Thymus (tissue), 11 donors: ENCODE measurements at regions not wholly inside any gene's neighbourhood (a gene's known extent, or its start where the extent isn't known, plus 50 kb on each side); places are given as distances from the start of the nearest gene placed in this dataset.
"Not testable (repeated sequence)": the region's sequence is repeated elsewhere in the genome, so short reads cannot be mapped to it uniquely, and the experiment has no call there.

Experiments
- DNase-seq, 9 donors: peaks; one replicate each; pipeline ENCODE4 v3.0.0-alpha.2; 2013; ENCODE audit warnings: low spot score in 9 of 9, low read depth in 6 of 9, missing footprints in 1 of 9
- H3K27ac ChIP-seq, 2 donors: one replicate each; pipeline ENCODE4 v1.5.1; 2013; ENCODE audit warnings: control low read depth in 1 of 2, low read depth in 1 of 2, low read length in 1 of 2, mild to moderate bottlenecking in 1 of 2, moderate library complexity in 1 of 2
- H3K27me3 ChIP-seq, 2 donors: one replicate each; pipeline ENCODE4 v1.5.1; 2013; ENCODE audit warnings: low read length in 1 of 2; ENCODE audit not compliant: control insufficient read depth in 2 of 2, insufficient read depth in 1 of 2
- H3K36me3 ChIP-seq, 2 donors: one replicate each; pipeline ENCODE4 v1.5.1; 2013; ENCODE audit warnings: low read length in 1 of 2, mild to moderate bottlenecking in 1 of 2, moderate library complexity in 1 of 2; ENCODE audit not compliant: control insufficient read depth in 2 of 2, insufficient read depth in 2 of 2
- H3K4me1 ChIP-seq, 2 donors: one replicate each; pipeline ENCODE4 v1.5.1; 2013; ENCODE audit warnings: low read length in 2 of 2; ENCODE audit not compliant: control insufficient read depth in 2 of 2, insufficient read depth in 2 of 2
- H3K4me3 ChIP-seq, 2 donors: one replicate each; pipeline ENCODE4 v1.5.1; 2013; ENCODE audit warnings: low read length in 2 of 2, control low read depth in 1 of 2, mild to moderate bottlenecking in 1 of 2
- H3K9me3 ChIP-seq, 2 donors: one replicate each; pipeline ENCODE4 v1.5.1; 2013; ENCODE audit warnings: low read length in 1 of 2, mild to moderate bottlenecking in 1 of 2; ENCODE audit not compliant: control insufficient read depth in 2 of 2, insufficient read depth in 1 of 2
- WGBS: extraction: QIAGEN DNeasy Blood & Tissue Kit; methylation state at CpG from one replicate; pipeline ENCODE4 v1.1.7; 2013; 5-methylcytosine and 5-hydroxymethylcytosine counted together
- donor health status: healthy.

DNA sequence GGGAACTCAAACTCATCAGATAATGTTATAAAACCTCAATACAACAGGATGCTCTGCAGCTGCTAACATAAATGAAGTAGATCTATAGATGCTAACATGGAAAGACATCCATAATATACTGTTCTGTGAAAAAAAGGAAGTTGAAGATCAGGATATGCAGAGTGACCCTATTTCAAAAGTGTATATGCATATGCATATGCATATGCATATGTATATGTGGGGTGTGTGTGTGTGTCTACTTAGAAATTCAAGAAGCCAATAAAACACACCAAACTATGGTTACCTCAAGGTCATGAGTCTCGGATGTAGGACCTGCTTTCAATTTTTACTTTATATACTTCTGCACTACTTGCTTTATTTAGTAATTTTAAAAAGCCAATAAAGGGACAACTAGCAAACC, 125.6 kb downstream of the ABHD5 start:
- Histone ChIP-seq H3K4me1 (no peaks in the 10 kb centered on the region), H3K27me3 (peaks cover 0 to 3% of the 10 kb centered on the region in 2 donors), H3K4me3 (no peak overlapping the region), H3K27ac (no peak overlapping the region), H3K36me3 (no peaks in the 10 kb centered on the region), H3K9me3 (no peaks in the 10 kb centered on the region)
- WGBS: 95% methylated on average over 1 of the region's 1 CpG
- DNase-seq: no peak

DNA sequence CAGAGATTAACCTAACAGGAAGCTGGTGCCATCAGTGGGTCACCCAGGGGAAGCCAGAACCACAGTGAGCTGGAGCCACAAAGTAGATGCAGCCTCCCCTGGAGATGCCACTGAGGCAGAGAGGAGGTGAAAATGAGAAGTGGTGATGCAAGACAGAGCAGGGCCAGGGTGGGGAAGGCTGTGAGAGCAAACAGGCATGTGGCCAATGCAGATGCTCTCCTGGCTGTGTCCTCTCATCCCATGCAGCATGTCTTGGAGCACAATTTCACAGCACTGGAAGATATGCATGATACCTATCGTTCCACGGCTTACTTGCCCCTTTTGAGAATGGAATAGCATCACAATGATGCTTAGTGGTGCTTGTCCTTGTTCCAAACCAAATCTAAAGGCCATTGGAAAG, 126.3 kb downstream of the ABHD5 start:
- 97% methylated on average over 2 of the region's 2 CpGs for WGBS

DNA sequence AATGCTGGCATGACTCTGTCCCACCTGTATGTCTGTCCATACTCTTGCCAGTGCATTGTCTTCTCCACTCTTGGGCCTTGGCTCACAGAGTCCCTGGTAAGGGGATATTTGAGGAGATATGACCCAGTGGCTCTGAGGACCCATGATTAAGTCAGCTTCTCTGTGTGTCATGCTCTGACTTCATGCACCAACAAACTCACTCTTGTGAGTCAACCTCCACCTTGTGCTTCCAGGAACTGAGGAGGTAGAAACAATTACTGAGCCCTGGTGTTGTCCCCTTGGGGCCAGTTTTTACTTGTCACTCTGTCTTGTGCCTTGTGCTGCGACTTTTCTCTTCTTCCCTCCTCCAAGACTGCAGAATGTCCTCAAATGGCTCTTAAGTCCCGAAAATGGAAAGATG, 127.1 kb downstream of the ABHD5 start:
- H3K36me3 ChIP-seq: no peaks in the 10 kb centered on the region
- peaks cover 0 to 3% of the 10 kb centered on the region in 2 donors for H3K27me3 ChIP-seq
- no peak overlapping the region for H3K27ac ChIP-seq
- no peak overlapping the region for H3K4me3 ChIP-seq
- H3K9me3 ChIP-seq: no peaks in the 10 kb centered on the region
- no peak for DNase-seq
- WGBS: 95% methylated on average over 2 of the region's 2 CpGs
- H3K4me1 ChIP-seq: no peaks in the 10 kb centered on the region

More for the DNA sequence above, 126.3 kb downstream of the ABHD5 start:
- no peak overlapping the region for H3K4me3 ChIP-seq
- DNase-seq: no peak
- no peaks in the 10 kb centered on the region for H3K9me3 ChIP-seq
- H3K27ac ChIP-seq: no peak overlapping the region
- peaks cover 0 to 3% of the 10 kb centered on the region in 2 donors for H3K27me3 ChIP-seq
- H3K36me3 ChIP-seq: no peaks in the 10 kb centered on the region
- no peaks in the 10 kb centered on the region for H3K4me1 ChIP-seq

DNA sequence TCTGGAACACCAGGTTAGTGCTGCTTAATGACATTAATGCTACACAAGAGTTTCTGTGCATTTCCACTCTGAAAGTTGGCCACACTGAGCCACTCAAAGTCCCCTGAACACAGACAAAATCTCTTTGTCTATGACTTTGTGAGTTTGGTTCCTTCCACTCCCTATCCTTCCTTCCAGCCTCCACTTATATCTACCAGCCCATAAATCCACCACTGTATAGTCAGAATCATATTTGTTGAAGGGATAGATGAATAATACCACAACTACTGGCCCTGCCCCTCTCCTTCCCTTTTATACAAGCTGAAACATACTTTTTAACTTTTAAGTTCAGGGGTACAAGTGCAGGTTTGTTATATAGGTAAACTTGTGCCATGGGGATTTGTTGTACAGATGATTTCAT, 127.5 kb downstream of the ABHD5 start:
- Histone ChIP-seq H3K4me3 (no peak overlapping the region), H3K36me3 (no peaks in the 10 kb centered on the region), H3K27ac (no peak overlapping the region), H3K9me3 (no peaks in the 10 kb centered on the region), H3K4me1 (no peaks in the 10 kb centered on the region), H3K27me3 (peaks cover 0 to 3% of the 10 kb centered on the region in 2 donors)
- no peak for DNase-seq

DNA sequence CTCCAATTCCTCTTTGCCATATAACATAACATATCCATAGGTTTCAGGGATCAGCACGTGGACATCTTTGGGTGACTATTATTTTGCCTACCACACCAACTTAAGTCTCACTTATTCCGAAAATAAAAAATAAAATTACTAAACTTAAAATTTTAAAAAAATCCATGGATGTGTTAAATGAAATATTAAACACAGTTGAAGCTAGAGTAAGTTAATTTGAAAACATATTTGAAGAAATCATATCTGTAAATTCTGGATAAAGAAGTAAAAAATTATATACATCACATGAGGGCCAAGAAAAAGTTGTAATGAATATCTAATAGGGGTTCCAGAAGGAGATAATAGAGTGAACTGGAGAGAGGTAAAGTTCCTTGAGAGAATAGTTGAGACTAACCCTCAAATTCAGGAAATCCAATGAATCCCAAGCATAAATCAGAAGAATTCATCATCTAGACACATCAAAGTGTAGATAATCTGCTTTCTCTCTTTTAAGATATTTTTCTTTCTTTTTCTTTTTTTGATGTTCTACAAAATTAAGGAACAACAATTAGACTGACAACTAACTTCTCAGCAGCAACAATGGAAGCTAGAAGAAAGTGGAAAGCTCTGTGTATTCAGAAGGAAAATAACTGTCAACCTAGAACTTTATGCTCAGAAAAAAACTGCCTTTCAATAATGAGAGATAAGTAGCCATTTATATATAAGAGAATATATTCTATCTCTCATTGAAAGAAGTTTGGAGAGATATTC, 147.4 kb downstream of the ABHD5 start:
- Histone ChIP-seq H3K27ac (no peak overlapping the region), H3K36me3 (no peaks in the 10 kb centered on the region), H3K27me3 (no peaks in the 10 kb centered on the region), H3K9me3 (peaks cover 0 to 3% of the 10 kb centered on the region in 2 donors), H3K4me1 (peaks cover 0 to 14% of the 10 kb centered on the region in 2 donors), H3K4me3 (no peak overlapping the region)
- WGBS: 41% methylated on average over 2 of the region's 2 CpGs
- no peak for DNase-seq

DNA sequence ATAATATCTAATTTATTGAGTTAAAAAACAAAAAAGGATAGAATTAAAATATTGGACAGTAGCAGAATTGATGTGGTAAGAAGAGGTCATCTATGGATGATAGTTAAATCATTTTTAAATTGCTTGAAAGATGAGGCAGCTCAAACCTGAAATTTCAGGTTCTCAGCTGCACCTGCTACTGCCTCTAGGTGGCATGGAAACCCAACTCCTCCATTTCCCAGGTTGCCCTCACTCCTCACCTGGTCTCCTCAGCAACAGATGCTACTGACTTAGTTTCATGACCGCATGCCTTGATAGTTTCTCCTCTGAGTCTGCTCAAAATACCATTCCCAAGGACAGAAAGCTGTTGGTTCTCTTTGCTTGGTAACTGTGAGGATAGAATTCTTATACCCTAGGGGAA, 148.1 kb downstream of the ABHD5 start:
- Histone ChIP-seq H3K4me1 (peaks cover 0 to 10% of the 10 kb centered on the region in 2 donors), H3K27ac (no peak overlapping the region), H3K36me3 (no peaks in the 10 kb centered on the region), H3K27me3 (no peaks in the 10 kb centered on the region), H3K4me3 (no peak overlapping the region), H3K9me3 (peaks cover 0 to 3% of the 10 kb centered on the region in 2 donors)
- DNase-seq: no peak
- 100% methylated on average over 1 of the region's 1 CpG for WGBS

DNA sequence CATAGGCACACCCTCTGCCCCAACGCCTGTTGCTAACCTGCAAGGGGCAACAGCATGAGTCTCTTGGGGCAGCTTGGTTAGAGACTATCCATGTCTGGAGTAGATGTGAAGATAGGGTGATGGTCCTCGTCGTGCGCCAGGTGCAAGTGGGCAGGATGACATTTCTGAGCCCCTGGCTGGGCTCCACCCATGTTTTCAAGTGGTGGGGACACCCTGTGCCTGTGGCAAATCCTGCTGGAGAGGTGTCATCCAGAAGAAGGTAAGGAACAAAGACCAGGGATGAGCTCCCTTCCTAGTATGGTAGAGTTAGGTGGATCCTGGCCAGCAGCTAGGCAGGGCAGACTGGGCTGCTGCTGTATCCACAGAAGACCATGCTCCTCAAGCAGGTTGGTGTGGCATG, 152.6 kb downstream of the ABHD5 start:
- WGBS: over 99% methylated on average over 4 of the region's 4 CpGs
- Histone ChIP-seq H3K27ac (no peak overlapping the region), H3K36me3 (no peaks in the 10 kb centered on the region), H3K4me1 (no peaks in the 10 kb centered on the region), H3K27me3 (no peaks in the 10 kb centered on the region), H3K4me3 (no peak overlapping the region), H3K9me3 (peaks cover 0 to 3% of the 10 kb centered on the region in 2 donors)
- DNase-seq: no peak

DNA sequence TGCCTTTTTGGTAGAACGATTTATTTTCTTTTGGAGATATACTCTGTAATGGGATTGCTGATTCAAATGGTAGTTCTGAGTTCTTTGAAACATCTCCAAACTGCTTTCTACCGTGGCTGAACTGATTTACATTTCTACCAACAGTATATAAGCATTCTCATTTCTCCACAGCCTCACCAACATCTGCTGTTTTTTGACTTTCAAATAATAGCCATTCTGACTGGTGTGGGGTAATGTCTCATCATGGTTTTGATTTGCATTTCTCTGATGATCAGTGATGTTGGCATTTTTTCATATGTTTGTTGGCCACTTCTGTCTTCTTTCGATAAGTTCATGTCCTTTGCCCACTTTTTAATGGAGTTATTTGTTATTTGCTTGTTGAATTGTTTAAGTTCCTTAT, 154.0 kb downstream of the ABHD5 start:
- peaks cover 0 to 3% of the 10 kb centered on the region in 2 donors for H3K9me3 ChIP-seq
- H3K36me3 ChIP-seq: no peaks in the 10 kb centered on the region
- no peaks in the 10 kb centered on the region for H3K27me3 ChIP-seq
- H3K4me3 ChIP-seq: no peak overlapping the region
- H3K4me1 ChIP-seq: no peaks in the 10 kb centered on the region
- 90% methylated on average over 3 of the region's 3 CpGs for WGBS
- H3K27ac ChIP-seq: no peak overlapping the region
- DNase-seq: no peak

DNA sequence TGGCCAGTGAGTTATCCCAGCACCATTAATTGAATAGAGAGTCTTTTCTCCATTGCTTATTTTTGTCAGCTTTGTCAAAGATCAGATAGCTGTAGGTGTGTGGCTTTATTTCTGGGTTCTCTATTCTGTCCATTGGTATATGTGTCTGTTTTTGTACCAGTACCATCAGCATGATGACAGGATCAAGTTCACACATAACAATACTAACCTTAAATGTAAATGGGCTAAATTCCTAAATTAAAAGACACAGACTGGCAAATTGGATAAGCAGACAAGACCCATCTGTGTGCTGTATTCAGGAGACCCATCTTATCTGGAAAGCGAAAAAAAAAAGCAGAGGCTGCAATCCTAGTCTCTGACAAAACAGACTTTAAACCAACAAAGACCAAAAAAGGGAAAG, 154.8 kb downstream of the ABHD5 start:
- not testable (repeated sequence) for H3K4me1 ChIP-seq, H3K27ac ChIP-seq, DNase-seq, H3K27me3 ChIP-seq, H3K9me3 ChIP-seq, H3K36me3 ChIP-seq, H3K4me3 ChIP-seq
- 78% methylated on average over 1 of the region's 1 CpG for WGBS
